ENCODE measurements at regions not wholly inside any gene's neighbourhood (a gene's known extent, or its start where the extent isn't known, plus 50 kb on each side); places are given as distances from the start of the nearest gene placed in this dataset.

DNA sequence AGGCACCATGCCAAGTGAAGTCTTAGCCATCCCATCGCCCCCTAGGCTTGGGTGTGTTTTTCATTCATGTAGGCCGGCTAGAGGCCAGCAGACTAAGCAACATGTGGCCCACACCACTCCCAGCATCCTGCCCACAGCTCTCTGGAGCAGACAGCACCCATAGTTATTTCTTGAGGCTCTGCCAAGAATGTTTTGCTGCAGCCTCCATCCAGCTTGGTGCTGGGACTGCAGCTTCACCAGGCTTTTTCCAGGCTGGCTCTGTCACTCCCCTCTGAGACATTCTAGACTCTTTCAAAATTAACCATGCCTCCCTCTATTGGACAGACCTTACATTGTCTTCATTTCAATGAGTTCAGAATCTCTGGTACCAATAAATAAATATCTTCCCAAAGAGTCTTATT lies 104.2 kb downstream of the DUSP10 start:
- no peak for DNase-seq
- no peaks in the 10 kb centered on the region for H3K27me3 Mint-ChIP-seq
- Histone ChIP-seq H3K4me1 (ENCODE audit: insufficient read depth, low read length) (no peaks in the 10 kb centered on the region), H3K9me3 (ENCODE audit: control insufficient read depth in 1 of 2, low read length in 2 of 2) (no peaks in the 10 kb centered on the region), H3K36me3 (ENCODE audit: insufficient read depth, low read length) (no peaks in the 10 kb centered on the region), H3K27ac (ENCODE audit: low read depth, low read length) (no peak overlapping the region), H3K4me3 (ENCODE audit: low read length in 2 of 2) (no peak overlapping the region), H3K27me3 (ENCODE audit: insufficient read depth, low read length) (no peaks in the 10 kb centered on the region)
- intact Hi-C loops (cut with micrococcal nuclease) = no loop called here
- CTCF ChIA-PET (ENCODE audit: partially characterized antibody) = interaction anchor here (1.1 kb wide), 1 partner anchor 105 kb away, joined by 3 read pairs; the partner anchor contains the start of gene DUSP10
- H3K9me3 Mint-ChIP-seq = no peaks in the 10 kb centered on the region
- H3K36me3 Mint-ChIP-seq = no peaks in the 10 kb centered on the region
- no peak overlapping the region for H3K4me3 Mint-ChIP-seq
- POLR2A ChIA-PET (ENCODE audit: partially characterized antibody) = interaction anchor here (1.2 kb wide), 1 partner anchor 103 kb away, joined by 3 read pairs; no protein-coding TSS in a partner anchor
- H3K4me1 Mint-ChIP-seq = no peaks in the 10 kb centered on the region
- no peak overlapping the region for H3K27ac Mint-ChIP-seq

DNA sequence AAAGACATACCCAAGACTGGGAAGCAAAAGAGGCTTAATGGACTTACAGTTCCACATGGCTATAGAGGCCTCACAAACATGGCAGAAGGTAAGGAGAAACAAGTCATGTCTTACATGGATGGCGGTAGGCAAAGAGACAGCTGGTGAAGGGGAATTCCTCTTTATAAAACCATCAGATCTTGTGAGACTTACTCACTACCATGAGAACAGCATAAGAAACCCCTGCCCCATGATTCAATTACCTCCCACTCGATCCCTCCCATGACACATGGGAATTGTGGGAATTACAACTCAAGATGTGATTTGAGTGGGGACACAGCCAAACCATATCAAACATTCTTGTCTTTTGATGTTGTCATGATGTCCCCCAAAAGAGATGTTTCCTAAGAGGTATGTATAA lies 103.3 kb downstream of the DUSP10 start:
- Histone ChIP-seq H3K4me1 (ENCODE audit: insufficient read depth, low read length) (no peaks in the 10 kb centered on the region), H3K9me3 (ENCODE audit: control insufficient read depth in 1 of 2, low read length in 2 of 2) (no peaks in the 10 kb centered on the region), H3K27ac (ENCODE audit: low read depth, low read length) (no peak overlapping the region), H3K4me3 (ENCODE audit: low read length in 2 of 2) (no peak overlapping the region), H3K27me3 (ENCODE audit: insufficient read depth, low read length) (no peaks in the 10 kb centered on the region), H3K36me3 (ENCODE audit: insufficient read depth, low read length) (no peaks in the 10 kb centered on the region)
- no peak for DNase-seq
- ChIA-PET POLR2A (ENCODE audit: partially characterized antibody) (no interaction called here), CTCF (ENCODE audit: partially characterized antibody) (no interaction called here)
- H3K9me3 Mint-ChIP-seq = no peaks in the 10 kb centered on the region
- H3K27ac Mint-ChIP-seq = no peak overlapping the region
- H3K36me3 Mint-ChIP-seq = no peaks in the 10 kb centered on the region
- intact Hi-C loops (cut with micrococcal nuclease) = no loop called here
- H3K27me3 Mint-ChIP-seq = no peaks in the 10 kb centered on the region
- no peak overlapping the region for H3K4me3 Mint-ChIP-seq
- no peaks in the 10 kb centered on the region for H3K4me1 Mint-ChIP-seq

DNA sequence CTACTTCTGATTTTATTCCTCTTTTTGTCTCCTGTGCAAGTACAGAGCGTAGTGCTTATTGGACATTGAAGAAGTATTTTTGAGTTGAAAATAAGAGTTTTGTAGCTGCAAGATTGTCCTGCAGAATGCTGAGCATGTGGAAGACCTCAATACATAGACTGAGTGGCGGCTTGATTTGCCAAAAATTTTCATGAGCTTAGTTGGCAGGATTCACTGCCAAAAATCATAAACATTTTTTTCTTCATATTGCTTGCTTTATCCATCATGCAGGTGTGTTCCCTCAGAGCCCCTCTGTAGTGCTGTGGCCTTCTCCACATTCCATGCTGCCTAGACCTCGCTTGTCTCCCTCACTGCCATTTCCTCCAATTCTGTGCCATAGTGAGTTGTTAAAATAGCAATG lies 100.1 kb downstream of the DUSP10 start:
- Mint-ChIP-seq H3K36me3 (no peaks in the 10 kb centered on the region), H3K9me3 (no peaks in the 10 kb centered on the region), H3K4me1 (no peaks in the 10 kb centered on the region), H3K27ac (no peak overlapping the region), H3K27me3 (no peaks in the 10 kb centered on the region), H3K4me3 (no peak overlapping the region)
- CTCF ChIA-PET (ENCODE audit: partially characterized antibody) = no interaction called here
- intact Hi-C loops (cut with micrococcal nuclease) = no loop called here
- H3K9me3 ChIP-seq (ENCODE audit: control insufficient read depth in 1 of 2, low read length in 2 of 2) = no peaks in the 10 kb centered on the region
- H3K36me3 ChIP-seq (ENCODE audit: insufficient read depth, low read length) = no peaks in the 10 kb centered on the region
- H3K4me3 ChIP-seq (ENCODE audit: low read length in 2 of 2) = no peak overlapping the region
- no peaks in the 10 kb centered on the region for H3K4me1 ChIP-seq (ENCODE audit: insufficient read depth, low read length)
- no peak overlapping the region for H3K27ac ChIP-seq (ENCODE audit: low read depth, low read length)
- POLR2A ChIA-PET (ENCODE audit: partially characterized antibody) = no interaction called here
- DNase-seq = no peak
- H3K27me3 ChIP-seq (ENCODE audit: insufficient read depth, low read length) = no peaks in the 10 kb centered on the region

DNA sequence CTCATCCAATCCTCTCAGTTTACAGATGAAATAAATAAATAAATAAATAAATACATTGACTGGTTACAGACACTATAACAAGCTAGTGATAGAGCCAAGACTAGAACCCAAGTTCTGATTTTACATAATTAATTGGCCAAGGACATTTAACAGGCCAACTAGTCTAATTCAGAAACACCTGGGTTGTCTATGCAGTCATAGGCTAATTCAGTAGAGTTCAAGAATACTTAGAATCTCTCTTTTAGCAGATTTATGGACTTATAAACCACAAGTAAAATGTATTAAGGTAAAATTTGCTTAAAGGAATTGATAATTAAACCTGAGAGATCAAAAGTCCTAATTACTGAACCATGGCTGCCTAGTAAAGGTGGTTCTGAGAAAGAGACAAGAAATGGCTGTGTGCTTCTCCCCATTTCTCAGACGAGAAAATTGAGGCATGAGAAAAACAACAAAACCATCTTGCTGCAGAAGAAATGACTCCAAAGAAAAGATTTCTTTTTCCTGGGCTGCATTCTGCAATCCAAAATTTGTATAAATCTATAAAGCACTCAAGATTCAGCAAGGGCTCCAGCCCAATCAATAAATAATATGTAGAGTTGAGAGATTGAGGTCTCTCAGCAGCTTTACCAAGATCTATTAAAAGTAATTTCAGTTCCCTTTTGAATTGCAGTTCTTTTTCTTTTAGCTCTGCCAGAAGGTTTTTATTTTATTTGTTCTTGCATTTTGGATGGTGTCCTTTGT lies 98.3 kb downstream of the DUSP10 start:
- Mint-ChIP-seq H3K4me1 (no peaks in the 10 kb centered on the region), H3K27ac (no peak overlapping the region), H3K4me3 (no peak overlapping the region), H3K9me3 (peaks cover 0 to 2% (median 0%) of the 10 kb centered on the region in 8 donors), H3K36me3 (no peaks in the 10 kb centered on the region), H3K27me3 (no peaks in the 10 kb centered on the region)
- Histone ChIP-seq H3K36me3 (ENCODE audit: insufficient read depth, low read length) (no peaks in the 10 kb centered on the region), H3K27me3 (ENCODE audit: insufficient read depth, low read length) (no peaks in the 10 kb centered on the region), H3K4me1 (ENCODE audit: insufficient read depth, low read length) (no peaks in the 10 kb centered on the region), H3K27ac (ENCODE audit: low read depth, low read length) (no peak overlapping the region), H3K9me3 (ENCODE audit: control insufficient read depth in 1 of 2, low read length in 2 of 2) (no peaks in the 10 kb centered on the region), H3K4me3 (ENCODE audit: low read length in 2 of 2) (no peak overlapping the region)
- DNase-seq = no peak
- CTCF ChIA-PET (ENCODE audit: partially characterized antibody) = no interaction called here
- POLR2A ChIA-PET (ENCODE audit: partially characterized antibody) = no interaction called here
- intact Hi-C loops (cut with micrococcal nuclease) = no loop called here

DNA sequence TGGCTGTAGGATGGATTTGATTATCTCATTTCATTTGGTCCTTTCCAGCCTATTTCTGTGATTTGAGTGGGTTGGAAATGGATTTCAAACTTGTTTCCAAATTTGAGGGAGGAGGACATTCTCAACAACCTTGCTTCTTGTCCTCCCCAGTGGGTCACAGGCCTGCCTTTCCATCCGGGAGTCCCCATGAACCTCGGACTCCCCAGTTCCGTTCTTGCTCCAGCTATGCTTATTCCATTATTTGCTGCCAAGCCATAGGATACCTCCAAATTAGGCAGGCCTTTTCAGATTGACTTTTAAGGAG lies 97.8 kb downstream of the DUSP10 start:
- CTCF ChIA-PET (ENCODE audit: partially characterized antibody) = no interaction called here
- H3K4me1 Mint-ChIP-seq = no peaks in the 10 kb centered on the region
- Histone ChIP-seq H3K36me3 (ENCODE audit: insufficient read depth, low read length) (no peaks in the 10 kb centered on the region), H3K4me3 (ENCODE audit: low read length in 2 of 2) (no peak overlapping the region), H3K27me3 (ENCODE audit: insufficient read depth, low read length) (no peaks in the 10 kb centered on the region), H3K4me1 (ENCODE audit: insufficient read depth, low read length) (no peaks in the 10 kb centered on the region), H3K9me3 (ENCODE audit: control insufficient read depth in 1 of 2, low read length in 2 of 2) (no peaks in the 10 kb centered on the region), H3K27ac (ENCODE audit: low read depth, low read length) (no peak overlapping the region)
- POLR2A ChIA-PET (ENCODE audit: partially characterized antibody) = no interaction called here
- DNase-seq = no peak
- H3K36me3 Mint-ChIP-seq = no peaks in the 10 kb centered on the region
- H3K9me3 Mint-ChIP-seq = peaks cover 0 to 2% (median 0%) of the 10 kb centered on the region in 8 donors
- no peaks in the 10 kb centered on the region for H3K27me3 Mint-ChIP-seq
- intact Hi-C loops (cut with micrococcal nuclease) = no loop called here
- H3K4me3 Mint-ChIP-seq = no peak overlapping the region
- no peak overlapping the region for H3K27ac Mint-ChIP-seq

DNA sequence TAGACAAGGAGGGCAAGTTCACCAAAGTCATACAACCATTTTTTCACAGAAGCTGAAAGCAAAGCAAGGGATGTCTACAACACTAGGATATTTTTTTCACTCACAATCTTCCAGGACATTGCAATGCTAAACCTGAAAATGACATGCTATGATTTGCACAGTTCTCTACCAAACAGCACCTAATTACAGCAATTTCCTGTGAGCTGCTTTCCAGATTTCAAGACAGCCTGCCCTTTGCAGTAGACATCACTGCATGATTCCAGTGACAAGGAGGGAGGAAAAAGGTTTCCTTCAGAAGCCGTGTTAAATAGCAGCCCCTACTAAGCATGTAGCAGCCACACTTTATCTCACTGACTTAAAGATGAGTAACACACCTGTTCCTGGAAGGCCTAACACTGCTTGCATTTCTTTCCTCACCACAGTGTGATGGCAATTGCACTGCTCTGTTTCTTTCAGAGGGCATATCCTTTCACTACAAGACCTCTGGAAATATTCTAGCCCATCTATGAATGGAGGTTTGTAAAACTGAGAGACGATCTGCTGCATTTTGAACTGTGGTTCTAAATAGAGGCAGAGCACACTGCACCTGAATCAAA lies 97.1 kb downstream of the DUSP10 start:
- Histone ChIP-seq H3K4me1 (ENCODE audit: insufficient read depth, low read length) (no peaks in the 10 kb centered on the region), H3K27me3 (ENCODE audit: insufficient read depth, low read length) (no peaks in the 10 kb centered on the region), H3K9me3 (ENCODE audit: control insufficient read depth in 1 of 2, low read length in 2 of 2) (no peaks in the 10 kb centered on the region), H3K4me3 (ENCODE audit: low read length in 2 of 2) (no peak overlapping the region), H3K27ac (ENCODE audit: low read depth, low read length) (no peak overlapping the region), H3K36me3 (ENCODE audit: insufficient read depth, low read length) (no peaks in the 10 kb centered on the region)
- Mint-ChIP-seq H3K27me3 (no peaks in the 10 kb centered on the region), H3K4me3 (no peak overlapping the region), H3K4me1 (no peaks in the 10 kb centered on the region), H3K36me3 (no peaks in the 10 kb centered on the region), H3K9me3 (peaks cover 0 to 2% (median 0%) of the 10 kb centered on the region in 8 donors), H3K27ac (no peak overlapping the region)
- no peak for DNase-seq
- intact Hi-C loops (cut with micrococcal nuclease) = no loop called here
- ChIA-PET CTCF (ENCODE audit: partially characterized antibody) (no interaction called here), POLR2A (ENCODE audit: partially characterized antibody) (no interaction called here)

DNA sequence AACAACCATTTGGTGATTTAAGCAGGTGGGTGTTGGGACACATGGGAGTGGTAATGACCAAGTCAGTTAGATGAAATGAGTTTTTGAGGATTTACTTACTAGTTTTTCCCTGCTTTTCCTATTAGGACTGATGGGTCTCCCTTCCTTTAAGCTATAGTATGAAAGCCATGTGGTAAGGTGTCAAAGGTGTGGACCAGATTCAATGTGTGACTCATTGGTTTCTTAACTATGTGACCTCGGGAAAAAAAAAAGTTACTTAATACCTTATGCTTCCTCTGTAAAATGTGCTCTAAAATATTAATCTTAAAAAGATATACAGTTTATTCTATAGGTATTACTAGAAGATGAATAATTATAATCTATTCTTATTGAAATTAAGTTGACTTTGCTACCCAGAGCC lies 93.7 kb downstream of the DUSP10 start:
- H3K9me3 Mint-ChIP-seq = peaks cover 0 to 2% (median 0%) of the 10 kb centered on the region in 8 donors
- DNase-seq = no peak
- H3K27ac Mint-ChIP-seq = no peak overlapping the region
- Histone ChIP-seq H3K27me3 (ENCODE audit: insufficient read depth, low read length) (no peaks in the 10 kb centered on the region), H3K36me3 (ENCODE audit: insufficient read depth, low read length) (no peaks in the 10 kb centered on the region), H3K27ac (ENCODE audit: low read depth, low read length) (no peak overlapping the region), H3K9me3 (ENCODE audit: control insufficient read depth in 1 of 2, low read length in 2 of 2) (no peaks in the 10 kb centered on the region), H3K4me1 (ENCODE audit: insufficient read depth, low read length) (no peaks in the 10 kb centered on the region), H3K4me3 (ENCODE audit: low read length in 2 of 2) (no peak overlapping the region)
- ChIA-PET CTCF (ENCODE audit: partially characterized antibody) (no interaction called here), POLR2A (ENCODE audit: partially characterized antibody) (no interaction called here)
- H3K4me1 Mint-ChIP-seq = no peaks in the 10 kb centered on the region
- intact Hi-C loops (cut with micrococcal nuclease) = no loop called here
- H3K4me3 Mint-ChIP-seq = no peak overlapping the region
- no peaks in the 10 kb centered on the region for H3K27me3 Mint-ChIP-seq
- H3K36me3 Mint-ChIP-seq = no peaks in the 10 kb centered on the region

All from CD4-positive, alpha-beta memory T cell (primary cell).